ENCODE measurements at regions not wholly inside any gene's neighbourhood (a gene's known extent, or its start where the extent isn't known, plus 50 kb on each side); places are given as distances from the start of the nearest gene placed in this dataset.
"Not testable (repeated sequence)": the region's sequence is repeated elsewhere in the genome, so short reads cannot be mapped to it uniquely, and the experiment has no call there.

- Mint-ChIP-seq H3K4me3 (no peak overlapping the region), H3K27ac (no peak overlapping the region), H3K4me1 (no peaks in the 10 kb centered on the region), H3K9me3 (peaks cover 6% of the 10 kb centered on the region), H3K27me3 (no peaks in the 10 kb centered on the region), H3K36me3 (no peaks in the 10 kb centered on the region)
- CTCF ChIA-PET, result no interaction called here
- DNase-seq, result no peak
Measured at GRCh38 chr10:53690524-53691240, 918.1 kb upstream of the MBL2 start.

- H3K4me1 Mint-ChIP-seq, result no peaks in the 10 kb centered on the region
- H3K9me3 Mint-ChIP-seq, result peaks cover 8% of the 10 kb centered on the region
- no peak overlapping the region for H3K4me3 Mint-ChIP-seq
- CTCF ChIA-PET, result no interaction called here
- no peak overlapping the region for H3K27ac Mint-ChIP-seq
- H3K27me3 Mint-ChIP-seq, result no peaks in the 10 kb centered on the region
- no peaks in the 10 kb centered on the region for H3K36me3 Mint-ChIP-seq
- DNase-seq, result no peak
Measured at GRCh38 chr10:53687800-53688199, 915.2 kb upstream of the MBL2 start.

- H3K36me3 Mint-ChIP-seq, result no peaks in the 10 kb centered on the region
- CTCF ChIA-PET, result no interaction called here
- H3K4me1 Mint-ChIP-seq, result no peaks in the 10 kb centered on the region
- H3K27ac Mint-ChIP-seq, result no peak overlapping the region
- DNase-seq, result no peak
- peaks cover 10% of the 10 kb centered on the region for H3K9me3 Mint-ChIP-seq
- no peak overlapping the region for H3K4me3 Mint-ChIP-seq
- H3K27me3 Mint-ChIP-seq, result no peaks in the 10 kb centered on the region
Measured at GRCh38 chr10:53682885-53683284, 910.3 kb upstream of the MBL2 start.

GRCh38 chr10:53682458-53682857 is 909.9 kb upstream of the MBL2 start:
- Mint-ChIP-seq H3K9me3 (peaks cover 10% of the 10 kb centered on the region), H3K27me3 (no peaks in the 10 kb centered on the region), H3K27ac (no peak overlapping the region), H3K36me3 (no peaks in the 10 kb centered on the region), H3K4me3 (no peak overlapping the region), H3K4me1 (no peaks in the 10 kb centered on the region)
- DNase-seq, result no peak
- CTCF ChIA-PET, result no interaction called here

- CTCF ChIA-PET, result no interaction called here
- H3K9me3 Mint-ChIP-seq, result peaks cover 8% of the 10 kb centered on the region
- no peaks in the 10 kb centered on the region for H3K36me3 Mint-ChIP-seq
- no peaks in the 10 kb centered on the region for H3K27me3 Mint-ChIP-seq
- no peak overlapping the region for H3K27ac Mint-ChIP-seq
- no peaks in the 10 kb centered on the region for H3K4me1 Mint-ChIP-seq
- no peak for DNase-seq
- no peak overlapping the region for H3K4me3 Mint-ChIP-seq
Measured at GRCh38 chr10:53679666-53680065, 907.1 kb upstream of the MBL2 start.

- peaks cover 2% of the 10 kb centered on the region for H3K9me3 Mint-ChIP-seq
- CTCF ChIA-PET, result no interaction called here
Measured at GRCh38 chr10:53675177-53675576, 902.6 kb upstream of the MBL2 start.

GRCh38 chr10:53667063-53667462 is 894.5 kb upstream of the MBL2 start:
- Mint-ChIP-seq H3K9me3 (peaks cover 10% of the 10 kb centered on the region), H3K27me3 (no peaks in the 10 kb centered on the region), H3K4me3 (no peak overlapping the region), H3K36me3 (no peaks in the 10 kb centered on the region), H3K4me1 (no peaks in the 10 kb centered on the region), H3K27ac (no peak overlapping the region)
- CTCF ChIA-PET, result no interaction called here
- no peak for DNase-seq

More at GRCh38 chr10:53675177-53675576, 902.6 kb upstream of the MBL2 start:
- H3K4me1 Mint-ChIP-seq, result no peaks in the 10 kb centered on the region
- no peaks in the 10 kb centered on the region for H3K27me3 Mint-ChIP-seq
- DNase-seq, result no peak
- H3K36me3 Mint-ChIP-seq, result no peaks in the 10 kb centered on the region
- no peak overlapping the region for H3K27ac Mint-ChIP-seq
- no peak overlapping the region for H3K4me3 Mint-ChIP-seq

- no peaks in the 10 kb centered on the region for H3K36me3 Mint-ChIP-seq
- no peaks in the 10 kb centered on the region for H3K27me3 Mint-ChIP-seq
- no peak overlapping the region for H3K27ac Mint-ChIP-seq
- CTCF ChIA-PET, result no interaction called here
- H3K9me3 Mint-ChIP-seq, result peaks cover 15% of the 10 kb centered on the region
- H3K4me3 Mint-ChIP-seq, result no peak overlapping the region
- DNase-seq, result no peak
- H3K4me1 Mint-ChIP-seq, result no peaks in the 10 kb centered on the region
Measured at GRCh38 chr10:53664282-53665019, 891.9 kb upstream of the MBL2 start.

GRCh38 chr10:53650794-53651193 is 878.2 kb upstream of the MBL2 start:
- CTCF ChIA-PET, result no interaction called here
- H3K4me1 Mint-ChIP-seq, result no peaks in the 10 kb centered on the region
- H3K9me3 Mint-ChIP-seq, result no peaks in the 10 kb centered on the region
- no peak overlapping the region for H3K27ac Mint-ChIP-seq
- no peak overlapping the region for H3K4me3 Mint-ChIP-seq
- H3K36me3 Mint-ChIP-seq, result no peaks in the 10 kb centered on the region
- no peak for DNase-seq
- H3K27me3 Mint-ChIP-seq, result no peaks in the 10 kb centered on the region

- H3K4me3 Mint-ChIP-seq, H3K4me1 Mint-ChIP-seq, CTCF ChIA-PET, H3K36me3 Mint-ChIP-seq, DNase-seq, H3K9me3 Mint-ChIP-seq, H3K27me3 Mint-ChIP-seq, H3K27ac Mint-ChIP-seq: not testable (repeated sequence)
Measured at GRCh38 chr10:53647221-53647620, 874.6 kb upstream of the MBL2 start.

- DNase-seq, result no peak
- Mint-ChIP-seq H3K27ac (no peak overlapping the region), H3K9me3 (no peaks in the 10 kb centered on the region), H3K4me3 (no peak overlapping the region), H3K36me3 (no peaks in the 10 kb centered on the region), H3K4me1 (no peaks in the 10 kb centered on the region), H3K27me3 (no peaks in the 10 kb centered on the region)
- CTCF ChIA-PET, result no interaction called here
Measured at GRCh38 chr10:53646525-53646924, 873.9 kb upstream of the MBL2 start.

GRCh38 chr10:53645951-53646350 is 873.4 kb upstream of the MBL2 start:
- CTCF ChIA-PET, result no interaction called here
- H3K36me3 Mint-ChIP-seq, result no peaks in the 10 kb centered on the region

GRCh38 chr10:53638006-53638405 is 865.4 kb upstream of the MBL2 start:
- H3K36me3 Mint-ChIP-seq, result no peaks in the 10 kb centered on the region
- H3K27me3 Mint-ChIP-seq, result no peaks in the 10 kb centered on the region
- no peak overlapping the region for H3K27ac Mint-ChIP-seq
- no peak for DNase-seq
- H3K4me1 Mint-ChIP-seq, result no peaks in the 10 kb centered on the region
- CTCF ChIA-PET, result no interaction called here
- peaks cover 1% of the 10 kb centered on the region for H3K9me3 Mint-ChIP-seq
- no peak overlapping the region for H3K4me3 Mint-ChIP-seq

More at GRCh38 chr10:53645951-53646350, 873.4 kb upstream of the MBL2 start:
- DNase-seq, result no peak
- no peak overlapping the region for H3K4me3 Mint-ChIP-seq
- no peaks in the 10 kb centered on the region for H3K4me1 Mint-ChIP-seq
- no peaks in the 10 kb centered on the region for H3K27me3 Mint-ChIP-seq
- no peak overlapping the region for H3K27ac Mint-ChIP-seq
- H3K9me3 Mint-ChIP-seq, result no peaks in the 10 kb centered on the region

GRCh38 chr10:53624722-53625121 is 852.1 kb upstream of the MBL2 start:
- CTCF ChIA-PET, result no interaction called here

GRCh38 chr10:53622201-53622600 is 849.6 kb upstream of the MBL2 start:
- Mint-ChIP-seq H3K27ac (no peak overlapping the region), H3K4me3 (no peak overlapping the region), H3K9me3 (peaks cover 3% of the 10 kb centered on the region), H3K27me3 (no peaks in the 10 kb centered on the region), H3K36me3 (no peaks in the 10 kb centered on the region), H3K4me1 (no peaks in the 10 kb centered on the region)
- CTCF ChIA-PET, result no interaction called here
- no peak for DNase-seq

More at GRCh38 chr10:53624722-53625121, 852.1 kb upstream of the MBL2 start:
- Mint-ChIP-seq H3K9me3 (peaks cover 3% of the 10 kb centered on the region), H3K27me3 (no peaks in the 10 kb centered on the region), H3K4me1 (no peaks in the 10 kb centered on the region), H3K27ac (no peak overlapping the region), H3K36me3 (no peaks in the 10 kb centered on the region), H3K4me3 (no peak overlapping the region)
- no peak for DNase-seq
